Activated naive CD8-positive, alpha-beta T cell (primary cell): ENCODE measurements at regions not wholly inside any gene's neighbourhood (a gene's known extent, or its start where the extent isn't known, plus 50 kb on each side); places are given as distances from the start of the nearest gene placed in this dataset.

Experiments
- H3K27ac Mint-ChIP-seq: one replicate; pipeline ENCODE4 v1.8.0; 2021; ENCODE audit warnings: mixed read lengths
- H3K27me3 Mint-ChIP-seq: one replicate; pipeline ENCODE4 v1.8.0; 2021; ENCODE audit warnings: mixed read lengths
- H3K36me3 Mint-ChIP-seq: one replicate; pipeline ENCODE4 v1.8.0; 2021; ENCODE audit warnings: mixed read lengths
- H3K4me1 Mint-ChIP-seq: one replicate; pipeline ENCODE4 v1.8.0; 2021; ENCODE audit warnings: low read depth, mixed read lengths
- H3K4me3 Mint-ChIP-seq: one replicate; pipeline ENCODE4 v1.8.0; 2021; ENCODE audit warnings: mild to moderate bottlenecking, mixed read lengths
- H3K9me3 Mint-ChIP-seq: one replicate; pipeline ENCODE4 v1.8.0; 2021; ENCODE audit warnings: low read depth, mixed read lengths

- Mint-ChIP-seq H3K27ac (no peak overlapping the region), H3K4me3 (no peak overlapping the region), H3K9me3 (peaks cover 16% of the 10 kb centered on the region), H3K4me1 (no peaks in the 10 kb centered on the region), H3K27me3 (no peaks in the 10 kb centered on the region), H3K36me3 (no peaks in the 10 kb centered on the region)
These were observed 1639.0 kb upstream of the IGFBP7 start for GRCh38 chr4:58749206-58749605.

GRCh38 chr4:58740897-58741296 is 1630.7 kb upstream of the IGFBP7 start:
- Mint-ChIP-seq H3K9me3 (peaks cover 15% of the 10 kb centered on the region), H3K36me3 (no peaks in the 10 kb centered on the region), H3K4me1 (no peaks in the 10 kb centered on the region), H3K27ac (no peak overlapping the region), H3K27me3 (no peaks in the 10 kb centered on the region), H3K4me3 (no peak overlapping the region)

GRCh38 chr4:58739275-58739674 is 1629.1 kb upstream of the IGFBP7 start:
- no peak overlapping the region for H3K4me3 Mint-ChIP-seq
- no peaks in the 10 kb centered on the region for H3K27me3 Mint-ChIP-seq
- H3K36me3 Mint-ChIP-seq: no peaks in the 10 kb centered on the region
- peaks cover 15% of the 10 kb centered on the region for H3K9me3 Mint-ChIP-seq
- H3K27ac Mint-ChIP-seq: no peak overlapping the region
- no peaks in the 10 kb centered on the region for H3K4me1 Mint-ChIP-seq

- Mint-ChIP-seq H3K36me3 (no peaks in the 10 kb centered on the region), H3K4me3 (no peak overlapping the region), H3K4me1 (no peaks in the 10 kb centered on the region), H3K9me3 (peaks cover 15% of the 10 kb centered on the region), H3K27me3 (no peaks in the 10 kb centered on the region), H3K27ac (no peak overlapping the region)
These were observed 1628.2 kb upstream of the IGFBP7 start for GRCh38 chr4:58738375-58738774.

GRCh38 chr4:58734030-58734674 is 1624.0 kb upstream of the IGFBP7 start:
- Mint-ChIP-seq H3K9me3 (peaks cover 18% of the 10 kb centered on the region), H3K27ac (no peak overlapping the region), H3K27me3 (no peaks in the 10 kb centered on the region), H3K36me3 (no peaks in the 10 kb centered on the region), H3K4me1 (no peaks in the 10 kb centered on the region), H3K4me3 (no peak overlapping the region)

GRCh38 chr4:58732973-58733372 is 1622.8 kb upstream of the IGFBP7 start:
- no peak overlapping the region for H3K27ac Mint-ChIP-seq
- H3K36me3 Mint-ChIP-seq: no peaks in the 10 kb centered on the region
- no peaks in the 10 kb centered on the region for H3K4me1 Mint-ChIP-seq
- no peak overlapping the region for H3K4me3 Mint-ChIP-seq
- peaks cover 16% of the 10 kb centered on the region for H3K9me3 Mint-ChIP-seq
- H3K27me3 Mint-ChIP-seq: no peaks in the 10 kb centered on the region

- H3K36me3 Mint-ChIP-seq: no peaks in the 10 kb centered on the region
- H3K27me3 Mint-ChIP-seq: no peaks in the 10 kb centered on the region
- no peaks in the 10 kb centered on the region for H3K4me1 Mint-ChIP-seq
- H3K27ac Mint-ChIP-seq: no peak overlapping the region
- H3K4me3 Mint-ChIP-seq: no peak overlapping the region
- no peaks in the 10 kb centered on the region for H3K9me3 Mint-ChIP-seq
These were observed 1613.8 kb upstream of the IGFBP7 start for GRCh38 chr4:58723954-58724353.

- no peaks in the 10 kb centered on the region for H3K27me3 Mint-ChIP-seq
- H3K4me3 Mint-ChIP-seq: no peak overlapping the region
- no peaks in the 10 kb centered on the region for H3K4me1 Mint-ChIP-seq
- H3K27ac Mint-ChIP-seq: no peak overlapping the region
- H3K36me3 Mint-ChIP-seq: no peaks in the 10 kb centered on the region
- H3K9me3 Mint-ChIP-seq: peaks cover 12% of the 10 kb centered on the region
These were observed 1600.9 kb upstream of the IGFBP7 start for GRCh38 chr4:58711039-58711438.

GRCh38 chr4:58688568-58688967 is 1578.4 kb upstream of the IGFBP7 start:
- Mint-ChIP-seq H3K27ac (no peak overlapping the region), H3K4me3 (no peak overlapping the region), H3K36me3 (no peaks in the 10 kb centered on the region), H3K4me1 (no peaks in the 10 kb centered on the region), H3K9me3 (peaks cover 8% of the 10 kb centered on the region), H3K27me3 (no peaks in the 10 kb centered on the region)

GRCh38 chr4:58679886-58680285 is 1569.7 kb upstream of the IGFBP7 start:
- H3K36me3 Mint-ChIP-seq: no peaks in the 10 kb centered on the region
- no peaks in the 10 kb centered on the region for H3K4me1 Mint-ChIP-seq
- no peak overlapping the region for H3K4me3 Mint-ChIP-seq
- peaks cover 13% of the 10 kb centered on the region for H3K9me3 Mint-ChIP-seq
- H3K27ac Mint-ChIP-seq: no peak overlapping the region
- no peaks in the 10 kb centered on the region for H3K27me3 Mint-ChIP-seq

GRCh38 chr4:58679051-58679450 is 1568.9 kb upstream of the IGFBP7 start:
- H3K4me3 Mint-ChIP-seq: no peak overlapping the region
- peaks cover 22% of the 10 kb centered on the region for H3K9me3 Mint-ChIP-seq
- no peak overlapping the region for H3K27ac Mint-ChIP-seq
- no peaks in the 10 kb centered on the region for H3K36me3 Mint-ChIP-seq
- H3K4me1 Mint-ChIP-seq: no peaks in the 10 kb centered on the region
- H3K27me3 Mint-ChIP-seq: no peaks in the 10 kb centered on the region

- no peaks in the 10 kb centered on the region for H3K27me3 Mint-ChIP-seq
- H3K9me3 Mint-ChIP-seq: peaks cover 22% of the 10 kb centered on the region
- no peaks in the 10 kb centered on the region for H3K36me3 Mint-ChIP-seq
- no peak overlapping the region for H3K27ac Mint-ChIP-seq
- H3K4me3 Mint-ChIP-seq: no peak overlapping the region
- H3K4me1 Mint-ChIP-seq: no peaks in the 10 kb centered on the region
These were observed 1559.6 kb upstream of the IGFBP7 start for GRCh38 chr4:58669783-58670182.

GRCh38 chr4:58665649-58666048 is 1555.5 kb upstream of the IGFBP7 start:
- Mint-ChIP-seq H3K9me3 (peaks cover 4% of the 10 kb centered on the region), H3K4me3 (no peak overlapping the region), H3K4me1 (no peaks in the 10 kb centered on the region), H3K36me3 (no peaks in the 10 kb centered on the region), H3K27me3 (no peaks in the 10 kb centered on the region), H3K27ac (no peak overlapping the region)

- no peaks in the 10 kb centered on the region for H3K4me1 Mint-ChIP-seq
- H3K27ac Mint-ChIP-seq: no peak overlapping the region
These were observed 1548.5 kb upstream of the IGFBP7 start for GRCh38 chr4:58658701-58659100.

GRCh38 chr4:58653251-58653650 is 1543.1 kb upstream of the IGFBP7 start:
- Mint-ChIP-seq H3K4me1 (no peaks in the 10 kb centered on the region), H3K4me3 (no peak overlapping the region), H3K9me3 (peaks cover 22% of the 10 kb centered on the region), H3K27me3 (no peaks in the 10 kb centered on the region), H3K36me3 (no peaks in the 10 kb centered on the region), H3K27ac (no peak overlapping the region)

More at GRCh38 chr4:58658701-58659100, 1548.5 kb upstream of the IGFBP7 start:
- Mint-ChIP-seq H3K36me3 (no peaks in the 10 kb centered on the region), H3K4me3 (no peak overlapping the region), H3K9me3 (peaks cover 8% of the 10 kb centered on the region), H3K27me3 (no peaks in the 10 kb centered on the region)

GRCh38 chr4:58649226-58649625 is 1539.0 kb upstream of the IGFBP7 start:
- H3K27me3 Mint-ChIP-seq: no peaks in the 10 kb centered on the region
- H3K9me3 Mint-ChIP-seq: peaks cover 17% of the 10 kb centered on the region
- H3K36me3 Mint-ChIP-seq: no peaks in the 10 kb centered on the region
- H3K4me1 Mint-ChIP-seq: no peaks in the 10 kb centered on the region
- H3K27ac Mint-ChIP-seq: no peak overlapping the region
- H3K4me3 Mint-ChIP-seq: no peak overlapping the region
